NT2/D1 (cell line): ENCODE measurements at regions not wholly inside any gene's neighbourhood (a gene's known extent, or its start where the extent isn't known, plus 50 kb on each side); places are given as distances from the start of the nearest gene placed in this dataset.

Experiments
- SUZ12 ChIP-seq: IDR thresholded peaks from 2 replicates; pipeline ENCODE4 v1.6.1; 2011; ENCODE audit not compliant: insufficient read length, insufficient read depth; ENCODE audit errors: extremely low read depth
- YY1 ChIP-seq: IDR thresholded peaks from 2 replicates; pipeline ENCODE4 v1.6.1; 2011; ENCODE audit not compliant: insufficient read length, insufficient read depth

GRCh38 chr5:27465140-27465539, 426.8 kb upstream of the CDH9 start:
- no peak for TF ChIP-seq SUZ12
- no peak for TF ChIP-seq YY1
